ENCODE measurements at regions not wholly inside any gene's neighbourhood (a gene's known extent, or its start where the extent isn't known, plus 50 kb on each side); places are given as distances from the start of the nearest gene placed in this dataset.
"Not testable (repeated sequence)": the region's sequence is repeated elsewhere in the genome, so short reads cannot be mapped to it uniquely, and the experiment has no call there.

- not testable (repeated sequence) for H3K27ac ChIP-seq (ENCODE audit: low read depth, low read length); H3K9me3 ChIP-seq (ENCODE audit: control insufficient read depth in 1 of 2, low read length in 2 of 2); H3K36me3 ChIP-seq (ENCODE audit: control insufficient read depth in 1 of 2, insufficient read depth in 2 of 2, low read length in 2 of 2); H3K27me3 ChIP-seq (ENCODE audit: control insufficient read depth in 1 of 2, insufficient read depth in 2 of 2, low read length in 2 of 2); H3K4me1 ChIP-seq (ENCODE audit: control insufficient read depth in 1 of 2, insufficient read depth in 2 of 2, low read length in 2 of 2); H3K9ac ChIP-seq (ENCODE audit: low read depth in 1 of 2, low read length in 2 of 2); H3K4me3 ChIP-seq (ENCODE audit: low read depth in 1 of 2, low read length in 2 of 2)
Observed at GRCh38 chr21:9572782-9573181, 948.6 kb upstream of the TPTE start.

- not testable (repeated sequence) for H3K4me3 ChIP-seq (ENCODE audit: low read depth in 1 of 2, low read length in 2 of 2); H3K9me3 ChIP-seq (ENCODE audit: control insufficient read depth in 1 of 2, low read length in 2 of 2); H3K9ac ChIP-seq (ENCODE audit: low read depth in 1 of 2, low read length in 2 of 2); H3K36me3 ChIP-seq (ENCODE audit: control insufficient read depth in 1 of 2, insufficient read depth in 2 of 2, low read length in 2 of 2); H3K27ac ChIP-seq (ENCODE audit: low read depth, low read length); H3K4me1 ChIP-seq (ENCODE audit: control insufficient read depth in 1 of 2, insufficient read depth in 2 of 2, low read length in 2 of 2); H3K27me3 ChIP-seq (ENCODE audit: control insufficient read depth in 1 of 2, insufficient read depth in 2 of 2, low read length in 2 of 2)
Observed at GRCh38 chr21:9573528-9573927, 947.9 kb upstream of the TPTE start.

GRCh38 chr21:9579275-9579674, 942.1 kb upstream of the TPTE start:
- H3K9ac ChIP-seq (ENCODE audit: low read depth in 1 of 2, low read length in 2 of 2); H3K27ac ChIP-seq (ENCODE audit: low read depth, low read length); H3K36me3 ChIP-seq (ENCODE audit: control insufficient read depth in 1 of 2, insufficient read depth in 2 of 2, low read length in 2 of 2); H3K27me3 ChIP-seq (ENCODE audit: control insufficient read depth in 1 of 2, insufficient read depth in 2 of 2, low read length in 2 of 2); H3K9me3 ChIP-seq (ENCODE audit: control insufficient read depth in 1 of 2, low read length in 2 of 2); H3K4me3 ChIP-seq (ENCODE audit: low read depth in 1 of 2, low read length in 2 of 2); H3K4me1 ChIP-seq (ENCODE audit: control insufficient read depth in 1 of 2, insufficient read depth in 2 of 2, low read length in 2 of 2): not testable (repeated sequence)

- not testable (repeated sequence) for H3K27me3 ChIP-seq (ENCODE audit: control insufficient read depth in 1 of 2, insufficient read depth in 2 of 2, low read length in 2 of 2); H3K4me3 ChIP-seq (ENCODE audit: low read depth in 1 of 2, low read length in 2 of 2); H3K27ac ChIP-seq (ENCODE audit: low read depth, low read length); H3K9ac ChIP-seq (ENCODE audit: low read depth in 1 of 2, low read length in 2 of 2); H3K9me3 ChIP-seq (ENCODE audit: control insufficient read depth in 1 of 2, low read length in 2 of 2); H3K4me1 ChIP-seq (ENCODE audit: control insufficient read depth in 1 of 2, insufficient read depth in 2 of 2, low read length in 2 of 2); H3K36me3 ChIP-seq (ENCODE audit: control insufficient read depth in 1 of 2, insufficient read depth in 2 of 2, low read length in 2 of 2)
Observed at GRCh38 chr21:9587941-9588340, 933.4 kb upstream of the TPTE start.

- H3K9ac ChIP-seq (ENCODE audit: low read depth in 1 of 2, low read length in 2 of 2); H3K9me3 ChIP-seq (ENCODE audit: control insufficient read depth in 1 of 2, low read length in 2 of 2); H3K27me3 ChIP-seq (ENCODE audit: control insufficient read depth in 1 of 2, insufficient read depth in 2 of 2, low read length in 2 of 2); H3K27ac ChIP-seq (ENCODE audit: low read depth, low read length); H3K4me1 ChIP-seq (ENCODE audit: control insufficient read depth in 1 of 2, insufficient read depth in 2 of 2, low read length in 2 of 2); H3K36me3 ChIP-seq (ENCODE audit: control insufficient read depth in 1 of 2, insufficient read depth in 2 of 2, low read length in 2 of 2); H3K4me3 ChIP-seq (ENCODE audit: low read depth in 1 of 2, low read length in 2 of 2): not testable (repeated sequence)
Observed at GRCh38 chr21:9592591-9592990, 928.8 kb upstream of the TPTE start.

GRCh38 chr21:9593646-9594045, 927.7 kb upstream of the TPTE start:
- not testable (repeated sequence) for H3K4me3 ChIP-seq (ENCODE audit: low read depth in 1 of 2, low read length in 2 of 2); H3K9me3 ChIP-seq (ENCODE audit: control insufficient read depth in 1 of 2, low read length in 2 of 2); H3K27me3 ChIP-seq (ENCODE audit: control insufficient read depth in 1 of 2, insufficient read depth in 2 of 2, low read length in 2 of 2); H3K4me1 ChIP-seq (ENCODE audit: control insufficient read depth in 1 of 2, insufficient read depth in 2 of 2, low read length in 2 of 2); H3K36me3 ChIP-seq (ENCODE audit: control insufficient read depth in 1 of 2, insufficient read depth in 2 of 2, low read length in 2 of 2); H3K9ac ChIP-seq (ENCODE audit: low read depth in 1 of 2, low read length in 2 of 2); H3K27ac ChIP-seq (ENCODE audit: low read depth, low read length)

GRCh38 chr21:9614011-9614410, 907.4 kb upstream of the TPTE start:
- not testable (repeated sequence) for H3K27me3 ChIP-seq (ENCODE audit: control insufficient read depth in 1 of 2, insufficient read depth in 2 of 2, low read length in 2 of 2); H3K9ac ChIP-seq (ENCODE audit: low read depth in 1 of 2, low read length in 2 of 2); H3K36me3 ChIP-seq (ENCODE audit: control insufficient read depth in 1 of 2, insufficient read depth in 2 of 2, low read length in 2 of 2); H3K4me3 ChIP-seq (ENCODE audit: low read depth in 1 of 2, low read length in 2 of 2); H3K27ac ChIP-seq (ENCODE audit: low read depth, low read length); H3K9me3 ChIP-seq (ENCODE audit: control insufficient read depth in 1 of 2, low read length in 2 of 2); H3K4me1 ChIP-seq (ENCODE audit: control insufficient read depth in 1 of 2, insufficient read depth in 2 of 2, low read length in 2 of 2)

- not testable (repeated sequence) for H3K9ac ChIP-seq (ENCODE audit: low read depth in 1 of 2, low read length in 2 of 2); H3K36me3 ChIP-seq (ENCODE audit: control insufficient read depth in 1 of 2, insufficient read depth in 2 of 2, low read length in 2 of 2); H3K4me3 ChIP-seq (ENCODE audit: low read depth in 1 of 2, low read length in 2 of 2); H3K27me3 ChIP-seq (ENCODE audit: control insufficient read depth in 1 of 2, insufficient read depth in 2 of 2, low read length in 2 of 2); H3K4me1 ChIP-seq (ENCODE audit: control insufficient read depth in 1 of 2, insufficient read depth in 2 of 2, low read length in 2 of 2); H3K9me3 ChIP-seq (ENCODE audit: control insufficient read depth in 1 of 2, low read length in 2 of 2); H3K27ac ChIP-seq (ENCODE audit: low read depth, low read length)
Observed at GRCh38 chr21:9621121-9621793, 900.1 kb upstream of the TPTE start.

GRCh38 chr21:9628051-9628450, 893.3 kb upstream of the TPTE start:
- H3K9me3 ChIP-seq (ENCODE audit: control insufficient read depth in 1 of 2, low read length in 2 of 2); H3K9ac ChIP-seq (ENCODE audit: low read depth in 1 of 2, low read length in 2 of 2); H3K4me1 ChIP-seq (ENCODE audit: control insufficient read depth in 1 of 2, insufficient read depth in 2 of 2, low read length in 2 of 2); H3K4me3 ChIP-seq (ENCODE audit: low read depth in 1 of 2, low read length in 2 of 2); H3K27ac ChIP-seq (ENCODE audit: low read depth, low read length); H3K36me3 ChIP-seq (ENCODE audit: control insufficient read depth in 1 of 2, insufficient read depth in 2 of 2, low read length in 2 of 2); H3K27me3 ChIP-seq (ENCODE audit: control insufficient read depth in 1 of 2, insufficient read depth in 2 of 2, low read length in 2 of 2): not testable (repeated sequence)

- H3K4me1 ChIP-seq (ENCODE audit: control insufficient read depth in 1 of 2, insufficient read depth in 2 of 2, low read length in 2 of 2); H3K9ac ChIP-seq (ENCODE audit: low read depth in 1 of 2, low read length in 2 of 2); H3K27ac ChIP-seq (ENCODE audit: low read depth, low read length); H3K27me3 ChIP-seq (ENCODE audit: control insufficient read depth in 1 of 2, insufficient read depth in 2 of 2, low read length in 2 of 2); H3K4me3 ChIP-seq (ENCODE audit: low read depth in 1 of 2, low read length in 2 of 2); H3K36me3 ChIP-seq (ENCODE audit: control insufficient read depth in 1 of 2, insufficient read depth in 2 of 2, low read length in 2 of 2): not testable (repeated sequence)
- peaks cover 7 to 12% of the 10 kb centered on the region in 2 donors for H3K9me3 ChIP-seq (ENCODE audit: control insufficient read depth in 1 of 2, low read length in 2 of 2)
Observed at GRCh38 chr21:9647409-9647808, 874.0 kb upstream of the TPTE start.

GRCh38 chr21:9648331-9648730, 873.1 kb upstream of the TPTE start:
- peaks cover 7 to 12% of the 10 kb centered on the region in 2 donors for H3K9me3 ChIP-seq (ENCODE audit: control insufficient read depth in 1 of 2, low read length in 2 of 2)
- H3K36me3 ChIP-seq (ENCODE audit: control insufficient read depth in 1 of 2, insufficient read depth in 2 of 2, low read length in 2 of 2); H3K4me1 ChIP-seq (ENCODE audit: control insufficient read depth in 1 of 2, insufficient read depth in 2 of 2, low read length in 2 of 2); H3K4me3 ChIP-seq (ENCODE audit: low read depth in 1 of 2, low read length in 2 of 2); H3K27ac ChIP-seq (ENCODE audit: low read depth, low read length); H3K9ac ChIP-seq (ENCODE audit: low read depth in 1 of 2, low read length in 2 of 2); H3K27me3 ChIP-seq (ENCODE audit: control insufficient read depth in 1 of 2, insufficient read depth in 2 of 2, low read length in 2 of 2): not testable (repeated sequence)
